ENCODE measurements at regions not wholly inside any gene's neighbourhood (a gene's known extent, or its start where the extent isn't known, plus 50 kb on each side); places are given as distances from the start of the nearest gene placed in this dataset.
A peak's percentile ranks its signal among the peaks of the same experiment; 100 is the strongest.

GRCh38 chr11:37999171-37999570 lies 1401.1 kb upstream of the RAG2 start:
- H3K9me3 ChIP-seq (ENCODE audit: low read length): peaks cover 53% of the 10 kb centered on the region
- BruUV-seq (replicated peaks): no TSS peak
- no peak overlapping the region for H3K9ac ChIP-seq (ENCODE audit: insufficient read depth, low read depth, low read length)
- H3K27ac ChIP-seq (ENCODE audit: extremely low read length, insufficient read depth, low read length): no peak overlapping the region
- H3K4me2 ChIP-seq (ENCODE audit: low read depth, low read length): no peak overlapping the region
- H3K79me2 ChIP-seq (ENCODE audit: insufficient read depth, low read length): no peaks in the 10 kb centered on the region
- H2AFZ ChIP-seq (ENCODE audit: low read length): no peak overlapping the region
- ATAC-seq (no peak), FAIRE-seq (no peak), DNase-seq (ENCODE audit: low spot score) (no peak)
- CTCF ChIA-PET (ENCODE audit: low intra/inter-chr PET ratio, low total read pairs): no interaction called here
- in situ Hi-C loops (cut with HindIII; ENCODE audit: extremely low pct_ligation_motif_present, low pct_unique_long_range_greater_than_20kb) (no loop called here), intact Hi-C loops (cut with micrococcal nuclease; ENCODE audit: unreplicated experiment) (no loop called here)
- H3K36me3 ChIP-seq (replicated peaks in 1 of 2; ENCODE audit: control insufficient read depth in 1 of 2, insufficient read depth in 2 of 2, low read length in 2 of 2): no peaks in the 10 kb centered on the region
- H3K27me3 ChIP-seq (ENCODE audit: control insufficient read depth in 1 of 2, insufficient read depth in 2 of 2, low read length in 2 of 2): no peaks in the 10 kb centered on the region
- POLR2A ChIA-PET: no interaction called here
- H3K4me3 ChIP-seq (replicated peaks in 1 of 3; ENCODE audit: insufficient read depth in 1 of 3, low read depth in 2 of 3, low read length in 3 of 3): no peak overlapping the region
- TF ChIP-seq MAFK (conservative IDR thresholded peaks at IDR 0.05 in 1 of 2, IDR thresholded peaks at IDR 0.05 in 1 of 2; ENCODE audit: low read length in 2 of 2) (peak in 1 of 2 experiments; percentile 61; a peak in 3 of 4 replicates), NKX3-1 (CRISPR knock-in tag; IDR thresholded peaks at IDR 0.05) (no peak), MAFF (IDR thresholded peaks at IDR 0.05; ENCODE audit: low read depth, low read length) (0 out of 2 replicates have a peak, but pooled peaks have one; percentile 47), YEATS2 (CRISPR knock-in tag; IDR thresholded peaks at IDR 0.05; ENCODE audit: borderline replicate concordance) (no peak)
- no peaks in the 10 kb centered on the region for H3K4me1 ChIP-seq (ENCODE audit: insufficient read depth, low read length)
- no peaks in the 10 kb centered on the region for H4K20me1 ChIP-seq (ENCODE audit: insufficient read depth, low read length)
- WGBS (ENCODE audit: low lambda C conversion rate): 0% methylated on average over 3 of the region's 3 CpGs

GRCh38 chr11:37995886-37996285 lies 1397.8 kb upstream of the RAG2 start:
- Histone ChIP-seq H3K36me3 (replicated peaks in 1 of 2; ENCODE audit: control insufficient read depth in 1 of 2, insufficient read depth in 2 of 2, low read length in 2 of 2) (no peaks in the 10 kb centered on the region), H3K27me3 (ENCODE audit: control insufficient read depth in 1 of 2, insufficient read depth in 2 of 2, low read length in 2 of 2) (no peaks in the 10 kb centered on the region), H3K9me3 (ENCODE audit: low read length) (peaks cover 38% of the 10 kb centered on the region), H3K79me2 (ENCODE audit: insufficient read depth, low read length) (no peaks in the 10 kb centered on the region), H2AFZ (ENCODE audit: low read length) (no peak overlapping the region), H3K4me1 (ENCODE audit: insufficient read depth, low read length) (no peaks in the 10 kb centered on the region), H4K20me1 (ENCODE audit: insufficient read depth, low read length) (no peaks in the 10 kb centered on the region), H3K4me3 (replicated peaks in 1 of 3; ENCODE audit: insufficient read depth in 1 of 3, low read depth in 2 of 3, low read length in 3 of 3) (no peak overlapping the region), H3K4me2 (ENCODE audit: low read depth, low read length) (no peak overlapping the region), H3K9ac (ENCODE audit: insufficient read depth, low read depth, low read length) (no peak overlapping the region), H3K27ac (ENCODE audit: extremely low read length, insufficient read depth, low read length) (no peak overlapping the region)
- intact Hi-C loops (cut with micrococcal nuclease; ENCODE audit: unreplicated experiment) (no loop called here), in situ Hi-C loops (cut with HindIII; ENCODE audit: extremely low pct_ligation_motif_present, low pct_unique_long_range_greater_than_20kb) (no loop called here)
- ATAC-seq (no peak), FAIRE-seq (no peak), DNase-seq (ENCODE audit: low spot score) (no peak)
- CTCF ChIA-PET (ENCODE audit: low intra/inter-chr PET ratio, low total read pairs): no interaction called here
- POLR2A ChIA-PET: no interaction called here
- TF ChIP-seq KDM5A (IDR thresholded peaks at IDR 0.05; ENCODE audit: borderline replicate concordance, low read length) (no peak), PHF5A (CRISPR knock-in tag; IDR thresholded peaks at IDR 0.05; ENCODE audit: low read depth, unreplicated experiment) (no peak), ZNF766 (CRISPR knock-in tag; IDR thresholded peaks at IDR 0.05; ENCODE audit: borderline replicate concordance) (no peak), KDM2A (CRISPR knock-in tag; IDR thresholded peaks at IDR 0.05; ENCODE audit: borderline replicate concordance, low read depth) (no peak), ZMYM2 (CRISPR knock-in tag; IDR thresholded peaks at IDR 0.05) (no peak), PAX8 (CRISPR knock-in tag; IDR thresholded peaks at IDR 0.05; ENCODE audit: borderline replicate concordance) (no peak)
- no TSS peak for BruUV-seq (replicated peaks)
- 11% methylated on average over 2 of the region's 2 CpGs for WGBS (ENCODE audit: low lambda C conversion rate)

Measured in HepG2 (cell line).